GM18520 (cell line): ENCODE measurements at regions not wholly inside any gene's neighbourhood (a gene's known extent, or its start where the extent isn't known, plus 50 kb on each side); places are given as distances from the start of the nearest gene placed in this dataset.
"Not testable (repeated sequence)": the region's sequence is repeated elsewhere in the genome, so short reads cannot be mapped to it uniquely, and the experiment has no call there.

Source experiments
- ATAC-seq: cut with Tn5 transposase; IDR thresholded peaks from one replicate; pipeline ENCODE4 v1.9.1; 2021; ENCODE audit not compliant: unreplicated experiment

DNA sequence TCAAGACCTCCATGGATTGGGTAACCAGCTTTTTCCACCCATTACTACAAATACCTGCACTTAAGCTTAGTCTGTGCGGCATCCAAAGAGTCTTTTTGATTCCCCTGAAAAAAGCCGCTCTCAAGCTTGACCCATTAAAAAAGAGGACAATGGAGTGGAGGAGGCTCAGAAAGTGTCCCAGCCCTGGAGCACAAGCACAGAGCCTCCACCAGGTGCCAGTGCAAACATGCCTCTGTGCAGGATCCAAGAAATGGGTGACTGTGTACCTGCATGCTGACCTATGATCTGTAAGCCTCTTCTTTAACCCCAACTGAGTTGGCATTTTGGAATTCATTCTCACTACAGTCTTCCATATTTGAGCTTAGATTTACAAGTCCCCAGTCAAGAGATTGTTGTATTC lies 168.3 kb upstream of the TLE4 start:
- ATAC-seq, result no peak

DNA sequence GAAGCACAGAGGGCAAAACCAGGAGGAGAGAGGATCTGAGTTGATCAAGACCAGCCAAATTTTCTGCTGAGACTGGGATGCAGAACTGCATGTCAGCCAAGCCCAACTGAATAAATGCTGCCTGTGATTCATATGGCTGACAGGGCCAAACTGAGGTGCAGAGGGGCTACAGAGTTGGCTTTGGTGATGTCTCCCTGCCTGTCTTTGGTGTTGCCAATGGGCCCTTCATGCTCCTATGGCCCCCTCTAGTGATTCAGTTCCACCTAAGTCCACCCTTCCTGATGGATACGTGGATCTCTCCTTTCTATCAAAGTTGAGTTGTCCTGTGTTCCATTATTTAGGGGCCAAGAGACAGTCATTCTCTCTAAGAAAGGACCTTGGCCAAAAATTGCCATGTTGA lies 163.6 kb upstream of the TLE4 start:
- no peak for ATAC-seq

- peak; percentile 54 for ATAC-seq
These were observed 163.1 kb upstream of the TLE4 start for GRCh38 chr9:79408617-79409016.

DNA sequence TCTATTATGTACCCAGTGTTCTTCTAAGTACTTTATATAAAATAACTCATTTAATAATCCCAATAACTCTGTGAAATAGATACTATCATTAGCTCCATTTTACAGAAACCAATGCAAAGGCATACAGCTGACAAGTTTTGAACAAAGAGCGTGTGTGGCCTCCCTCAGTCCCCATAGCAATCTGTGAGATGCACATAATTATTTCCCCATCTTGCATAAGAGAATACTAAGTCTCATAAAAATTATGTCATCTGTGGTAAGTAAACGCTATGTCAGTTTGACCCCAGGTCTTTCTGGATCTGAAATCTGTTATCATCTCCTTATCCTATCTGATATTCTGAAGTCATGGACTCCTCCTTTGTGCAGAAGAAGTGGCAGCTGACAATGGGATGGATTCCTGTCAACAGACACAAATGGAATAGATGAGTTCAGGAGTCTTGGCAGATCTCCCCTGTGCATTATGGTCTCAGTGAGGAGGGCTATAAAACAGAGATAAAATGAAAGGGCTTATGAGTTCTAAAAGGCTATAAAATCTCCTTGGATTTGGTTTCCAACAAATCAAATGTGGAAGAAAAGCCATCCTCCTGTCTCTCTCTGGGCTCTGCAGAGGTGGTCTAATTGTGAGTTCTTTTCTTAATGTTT lies 162.5 kb upstream of the TLE4 start:
- ATAC-seq, result no peak

DNA sequence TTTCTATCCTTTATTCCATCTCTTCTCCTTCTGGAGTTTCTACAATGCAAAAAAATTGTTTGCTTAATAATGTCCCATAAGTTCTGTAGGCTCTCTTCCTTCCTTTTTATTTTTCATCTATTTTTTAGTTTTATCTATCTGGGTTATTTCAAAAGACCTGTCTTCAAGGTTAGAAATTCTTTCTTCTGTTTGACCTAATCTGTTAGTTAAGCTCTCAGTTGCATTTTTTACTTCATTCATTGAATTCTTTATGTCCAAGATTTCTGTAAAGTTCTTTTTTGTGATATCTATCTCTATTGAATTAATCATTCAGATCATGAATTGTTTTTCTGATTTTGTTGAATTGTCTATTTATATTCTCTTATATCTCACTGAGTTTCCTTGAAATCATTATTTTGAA lies 145.9 kb upstream of the TLE4 start:
- no peak for ATAC-seq

GRCh38 chr9:79428422-79428821 lies 143.3 kb upstream of the TLE4 start:
- no peak for ATAC-seq

GRCh38 chr9:79430619-79431018 lies 141.1 kb upstream of the TLE4 start:
- no peak for ATAC-seq

DNA sequence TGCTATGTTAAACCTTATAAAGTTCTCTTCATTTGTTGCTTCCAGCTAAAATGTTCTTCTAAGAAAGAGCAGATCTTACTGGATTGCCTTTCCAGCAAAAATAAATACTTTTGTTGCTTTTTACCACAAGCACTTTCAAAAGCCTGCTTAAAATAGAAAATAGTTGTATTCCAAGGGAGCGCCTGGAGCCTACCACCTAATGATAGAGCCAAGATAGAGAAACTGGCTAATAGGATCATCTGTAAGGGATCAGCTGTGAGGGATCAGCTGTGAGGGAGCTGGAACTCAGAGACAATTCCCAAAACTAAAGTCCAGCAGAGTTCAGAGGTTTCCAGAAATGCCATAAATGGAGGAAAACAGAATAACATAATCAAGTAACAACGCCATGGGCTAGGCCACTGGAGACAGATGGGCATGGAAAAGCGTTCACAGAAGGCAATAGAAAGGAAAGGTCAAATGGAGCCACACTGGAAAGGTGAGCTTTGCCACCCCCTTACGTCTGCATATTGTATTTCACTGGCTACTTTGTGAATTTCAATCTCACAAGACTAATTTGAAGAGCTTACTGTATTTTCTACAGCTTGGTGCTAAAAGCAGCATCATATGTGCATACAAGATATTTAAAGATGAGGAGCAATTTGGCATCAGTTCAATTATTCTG lies 140.6 kb upstream of the TLE4 start:
- no peak for ATAC-seq

DNA sequence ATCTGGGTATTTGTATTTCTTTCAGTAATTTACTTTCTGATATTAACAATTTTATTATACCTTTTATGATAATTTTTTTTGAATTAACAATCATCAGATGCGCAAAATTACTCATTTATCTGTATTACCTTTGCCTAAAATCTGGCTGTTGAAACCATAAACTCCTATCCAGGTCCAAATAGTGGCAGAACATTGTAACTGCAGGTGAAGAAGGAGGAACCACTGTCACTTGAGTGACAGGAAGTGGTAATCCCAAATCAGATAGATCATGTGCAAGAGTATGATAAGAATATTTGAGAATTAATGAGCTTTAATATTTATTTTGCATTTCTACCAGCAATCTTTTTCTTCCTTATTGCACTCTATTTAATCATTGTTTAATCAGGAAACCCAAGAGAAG lies 139.3 kb upstream of the TLE4 start:
- ATAC-seq, result no peak

GRCh38 chr9:79433703-79434102 lies 138.1 kb upstream of the TLE4 start:
- no peak for ATAC-seq

DNA sequence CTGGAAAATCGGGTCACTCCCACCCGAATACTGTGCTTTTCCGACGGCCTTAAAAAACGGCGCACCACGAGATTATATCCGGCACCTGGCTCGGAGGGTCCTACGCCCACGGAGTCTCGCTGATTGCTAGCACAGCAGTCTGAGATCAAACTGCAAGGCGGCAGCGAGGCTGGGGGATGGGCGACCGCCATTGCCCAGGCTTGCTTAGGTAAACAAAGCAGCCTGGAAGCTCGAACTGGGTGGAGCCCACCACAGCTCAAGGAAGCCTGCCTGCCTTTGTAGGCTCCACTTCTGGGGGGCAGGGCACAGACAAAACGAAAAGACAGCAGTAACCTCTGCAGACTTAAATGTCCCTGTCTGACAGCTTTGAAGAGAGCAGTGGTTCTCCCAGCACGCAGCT lies 132.5 kb upstream of the TLE4 start:
- ATAC-seq, result not testable (repeated sequence)

DNA sequence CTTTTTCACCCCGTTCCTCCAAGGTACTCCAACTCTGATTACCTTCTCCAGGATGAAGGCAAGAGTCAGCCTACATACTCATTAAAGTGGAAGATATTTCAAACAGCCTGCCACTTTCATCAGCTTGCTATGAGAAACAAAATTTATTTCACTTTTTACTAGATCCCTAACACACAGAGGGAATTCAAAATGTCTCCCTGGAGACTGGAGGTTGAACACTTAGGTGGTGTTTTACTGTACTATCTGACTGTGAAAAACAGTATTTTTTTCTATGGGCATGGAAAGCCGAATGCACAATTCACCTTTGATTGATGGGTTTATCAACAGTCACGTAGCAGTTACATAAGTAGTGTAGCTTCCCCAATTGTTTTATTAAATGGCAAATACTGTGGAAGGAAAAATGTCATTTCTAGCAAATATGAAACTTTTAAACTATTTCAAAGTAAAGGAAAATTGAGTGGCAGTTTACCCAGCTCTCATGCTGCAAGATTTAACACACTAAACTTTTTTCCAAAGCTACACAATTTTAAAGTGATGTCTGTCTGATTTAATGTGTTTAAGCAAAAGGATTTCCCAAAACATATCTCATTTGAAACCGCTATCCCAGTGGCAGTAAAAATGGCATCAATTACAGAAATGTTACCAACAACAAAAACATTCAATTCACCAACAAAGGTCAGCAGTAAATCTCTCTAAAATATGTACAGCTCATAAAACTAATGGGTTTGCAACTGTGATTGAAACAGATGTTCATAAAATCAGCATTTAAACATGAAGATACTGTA lies 125.0 kb upstream of the TLE4 start:
- ATAC-seq, result no peak

- ATAC-seq, result no peak
These were observed 124.5 kb upstream of the TLE4 start for GRCh38 chr9:79447308-79447605.

DNA sequence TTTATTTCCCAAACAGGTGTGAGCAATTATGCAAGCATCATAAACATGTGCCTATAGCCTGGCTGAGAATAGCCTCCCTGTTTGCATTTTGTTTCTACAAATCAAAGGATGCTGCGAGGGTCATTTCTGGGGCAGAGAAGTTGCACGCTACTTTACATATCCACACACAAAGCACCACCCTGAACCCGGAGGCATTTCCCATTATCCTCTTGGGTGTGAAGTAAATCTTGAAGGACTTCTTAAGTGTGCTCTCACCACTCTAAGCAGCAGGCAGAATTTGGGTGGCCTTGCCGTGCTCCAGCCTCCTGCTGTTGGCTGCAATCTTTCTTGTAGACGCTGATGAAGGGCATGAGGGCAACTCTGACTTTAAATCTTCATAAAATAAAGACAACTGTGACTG lies 124.0 kb upstream of the TLE4 start:
- ATAC-seq, result no peak

DNA sequence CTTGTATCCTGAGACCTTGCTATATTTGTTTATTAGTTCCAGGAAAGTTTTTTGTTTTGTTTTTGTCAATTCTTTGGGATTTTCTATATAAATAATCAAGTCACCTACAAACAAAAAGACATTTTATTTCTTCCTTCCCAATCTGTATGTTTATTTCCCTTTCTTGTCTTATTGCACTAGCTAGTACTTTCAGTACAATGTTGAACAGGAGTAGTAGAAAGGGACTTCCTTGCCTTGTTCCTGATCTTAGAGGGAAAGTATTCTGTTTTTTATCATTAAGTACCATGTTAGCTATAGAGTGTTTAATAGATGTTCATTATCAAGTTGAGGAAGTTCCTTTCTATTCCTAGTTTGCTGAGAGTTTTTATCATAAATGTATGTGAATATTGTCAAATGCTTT lies 119.5 kb upstream of the TLE4 start:
- ATAC-seq, result no peak

DNA sequence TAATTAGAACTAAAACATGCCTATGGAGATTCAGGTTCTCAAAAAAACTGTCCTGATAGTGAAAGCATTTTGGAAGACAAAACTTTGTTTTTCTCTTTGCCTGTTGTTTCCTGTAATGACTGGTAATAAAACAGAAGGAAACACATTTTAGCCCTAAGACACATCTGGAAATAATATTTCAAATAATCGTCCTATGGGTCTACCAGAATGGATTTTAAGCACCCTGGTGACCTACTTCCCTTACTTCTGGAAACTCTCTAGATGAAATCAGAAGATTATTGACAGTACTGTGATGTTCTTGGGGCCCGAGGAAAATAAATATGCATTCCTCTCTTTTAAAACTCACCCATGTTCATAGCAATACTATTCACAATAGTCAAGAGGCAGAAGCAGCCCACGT lies 110.1 kb upstream of the TLE4 start:
- ATAC-seq, result no peak

- ATAC-seq, result no peak
These were observed 106.6 kb upstream of the TLE4 start for GRCh38 chr9:79465156-79465555.

- no peak for ATAC-seq
These were observed 102.6 kb upstream of the TLE4 start for GRCh38 chr9:79469164-79469563.

- ATAC-seq, result no peak
These were observed 100.8 kb upstream of the TLE4 start for GRCh38 chr9:79470954-79471353.

GRCh38 chr9:79471580-79472543 lies 99.9 kb upstream of the TLE4 start:
- ATAC-seq, result no peak

DNA sequence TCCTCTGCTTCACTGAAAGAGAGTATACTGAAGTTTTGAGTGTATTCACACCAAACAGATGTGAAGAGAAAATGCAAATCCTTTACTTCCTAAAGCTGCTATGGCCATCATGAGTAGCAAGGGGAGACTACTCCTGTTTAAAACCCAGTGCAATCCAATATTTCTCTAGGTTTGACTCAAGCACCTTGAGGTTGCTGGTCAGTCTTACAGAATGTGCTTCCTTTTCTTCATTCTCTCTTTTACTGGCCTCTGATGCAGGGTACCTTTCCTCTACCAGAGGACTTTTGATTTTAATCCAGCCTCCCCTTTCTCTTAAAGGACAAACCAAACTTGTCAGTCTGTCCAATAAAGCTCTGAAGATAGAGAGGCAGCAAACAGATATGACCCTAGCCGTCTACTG lies 98.1 kb upstream of the TLE4 start:
- ATAC-seq, result no peak
